Cerebellar nuclear complex (tissue), 1 donor: ENCODE measurements at regions not wholly inside any gene's neighbourhood (a gene's known extent, or its start where the extent isn't known, plus 50 kb on each side); places are given as distances from the start of the nearest gene placed in this dataset.
"Not testable (repeated sequence)": the region's sequence is repeated elsewhere in the genome, so short reads cannot be mapped to it uniquely, and the experiment has no call there.

ENCODE experiments used
- DNase-seq, 2 experiments: peaks; one replicate each; lab custom pipeline; 2025; lab: John Stamatoyannopoulos, UW

GRCh38 chr3:87710511-87710910, 348.3 kb downstream of the CGGBP1 start:
- no peak for DNase-seq

- DNase-seq: no peak
Measured at GRCh38 chr3:87710028-87710427, 348.8 kb downstream of the CGGBP1 start.

GRCh38 chr3:87706176-87706575, 352.6 kb downstream of the CGGBP1 start:
- DNase-seq: no peak

GRCh38 chr3:87702600-87702999, 356.2 kb downstream of the CGGBP1 start:
- no peak for DNase-seq

GRCh38 chr3:87696124-87697013, 362.4 kb downstream of the CGGBP1 start:
- no peak for DNase-seq

- no peak for DNase-seq
Measured at GRCh38 chr3:87694678-87695077, 364.1 kb downstream of the CGGBP1 start.

GRCh38 chr3:87691109-87691508, 367.7 kb downstream of the CGGBP1 start:
- DNase-seq: no peak

- not testable (repeated sequence) for DNase-seq
Measured at GRCh38 chr3:87678984-87679660, 379.7 kb downstream of the CGGBP1 start.

- DNase-seq: no peak
Measured at GRCh38 chr3:87674397-87675161, 384.2 kb downstream of the CGGBP1 start.

- no peak for DNase-seq
Measured at GRCh38 chr3:87673132-87673531, 385.7 kb downstream of the CGGBP1 start.

GRCh38 chr3:87654184-87654583, 377.8 kb upstream of the POU1F1 start:
- DNase-seq: no peak

GRCh38 chr3:87653138-87653537, 376.8 kb upstream of the POU1F1 start:
- not testable (repeated sequence) for DNase-seq

GRCh38 chr3:87634426-87634825, 358.0 kb upstream of the POU1F1 start:
- no peak for DNase-seq

- DNase-seq: no peak
Measured at GRCh38 chr3:87627316-87627715, 350.9 kb upstream of the POU1F1 start.

- DNase-seq: no peak
Measured at GRCh38 chr3:87626546-87626945, 350.2 kb upstream of the POU1F1 start.

- no peak for DNase-seq
Measured at GRCh38 chr3:87625876-87626275, 349.5 kb upstream of the POU1F1 start.

- DNase-seq: no peak
Measured at GRCh38 chr3:87624860-87625259, 348.5 kb upstream of the POU1F1 start.

- DNase-seq: no peak
Measured at GRCh38 chr3:87621667-87622066, 345.3 kb upstream of the POU1F1 start.

- no peak for DNase-seq
Measured at GRCh38 chr3:87615506-87615905, 339.1 kb upstream of the POU1F1 start.

GRCh38 chr3:87614998-87615397, 338.6 kb upstream of the POU1F1 start:
- no peak for DNase-seq

- DNase-seq: no peak
Measured at GRCh38 chr3:87607234-87607633, 330.9 kb upstream of the POU1F1 start.

- no peak for DNase-seq
Measured at GRCh38 chr3:87595798-87596197, 319.4 kb upstream of the POU1F1 start.

- DNase-seq: no peak
Measured at GRCh38 chr3:87581240-87581639, 304.9 kb upstream of the POU1F1 start.
